IMR-90 (cell line): ENCODE measurements at regions not wholly inside any gene's neighbourhood (a gene's known extent, or its start where the extent isn't known, plus 50 kb on each side); places are given as distances from the start of the nearest gene placed in this dataset.

Source experiments
- ATAC-seq: fragments of 200-7000 bp; cut with Tn5 transposase; 2 replicates; pipeline ENCODE4 v1.9.1; 2020; ENCODE audit warnings: low read depth, mild to moderate bottlenecking, moderate library complexity
- BruUV-seq: library from RNA; stranded (reverse); fragments of 400-500 nt; replicated peaks from 2 replicates; lab custom pipeline; 2021; lab: Mats Ljungman, UMichigan
- CTCF ChIA-PET: fragments of 300-600 bp; formaldehyde crosslinking; extraction: SDS; loops from one replicate; lab custom pipeline; 2021; ENCODE audit warnings: antibody characterized with exemption; lab: Yijun Ruan, JAX
- POLR2A ChIA-PET: fragments of 300-600 bp; sonication (Branson Sonifier 250); formaldehyde crosslinking; loops from one replicate; lab custom pipeline; 2022; ENCODE audit warnings: antibody characterized with exemption; ENCODE audit not compliant: unreplicated experiment; lab: Charles Lee
- DNase-seq: peaks from one replicate; pipeline ENCODE4 v3.0.0; 2013
- H2AFZ ChIP-seq: replicated peaks from 2 replicates; pipeline ENCODE3; 2013; ENCODE audit warnings: low read length, mild to moderate bottlenecking; ENCODE audit not compliant: poor library complexity
- H2AK5ac ChIP-seq: 2 replicates; pipeline ENCODE4 v1.6.1; 2013; ENCODE audit warnings: low read depth, low read length, inconsistent platforms
- H2AK9ac ChIP-seq: replicated peaks from 2 replicates; pipeline ENCODE3; 2013; ENCODE audit warnings: mild to moderate bottlenecking, low read depth, low read length, moderate library complexity; ENCODE audit not compliant: poor library complexity
- H2BK120ac ChIP-seq: 2 replicates; pipeline ENCODE4 v1.6.1; 2013; ENCODE audit warnings: low read depth, low read length, inconsistent platforms
- H2BK15ac ChIP-seq: 3 replicates; pipeline ENCODE4 v1.6.1; 2013; ENCODE audit warnings: low read depth, low read length, inconsistent platforms
- H2BK20ac ChIP-seq: 2 replicates; pipeline ENCODE4 v1.6.1; 2013; ENCODE audit warnings: low read depth, mild to moderate bottlenecking, inconsistent platforms, low read length, moderate library complexity
- H2BK5ac ChIP-seq: 2 replicates; pipeline ENCODE4 v1.6.1; 2013; ENCODE audit warnings: mild to moderate bottlenecking, low read depth, low read length, inconsistent platforms; ENCODE audit not compliant: poor library complexity, severe bottlenecking
- H3K14ac ChIP-seq: replicated peaks from 2 replicates; pipeline ENCODE4 v1.6.1; 2013; ENCODE audit warnings: low read depth, low read length, inconsistent platforms
- H3K18ac ChIP-seq: 2 replicates; pipeline ENCODE4 v1.6.1; 2013; ENCODE audit warnings: low read depth, low read length, control low read depth
- H3K23ac ChIP-seq: 2 replicates; pipeline ENCODE4 v1.6.1; 2013; ENCODE audit warnings: low read depth, low read length, inconsistent platforms
- H3K27ac ChIP-seq: 2 replicates; pipeline ENCODE4 v1.5.1; 2013; ENCODE audit warnings: mild to moderate bottlenecking, control low read depth, low read length; ENCODE audit not compliant: insufficient read depth
- H3K27me3 ChIP-seq: 2 replicates; pipeline ENCODE4 v1.6.1; 2013; ENCODE audit warnings: low read length; ENCODE audit not compliant: control insufficient read depth, insufficient read depth
- H3K36me3 ChIP-seq: 2 replicates; pipeline ENCODE4 v1.6.1; 2013; ENCODE audit warnings: low read length, mixed read lengths; ENCODE audit not compliant: control insufficient read depth, insufficient read depth
- H3K4ac ChIP-seq: 2 replicates; pipeline ENCODE4 v1.6.1; 2013; ENCODE audit warnings: low read depth, low read length, inconsistent platforms
- H3K4me1 ChIP-seq: 2 replicates; pipeline ENCODE4 v1.6.1; 2013; ENCODE audit warnings: low read length, mixed read lengths; ENCODE audit not compliant: control insufficient read depth, insufficient read depth
- H3K4me2 ChIP-seq: 2 replicates; pipeline ENCODE4 v1.6.1; 2013; ENCODE audit warnings: low read depth, mild to moderate bottlenecking, control low read depth, low read length, moderate library complexity
- H3K4me3 ChIP-seq: 2 replicates; pipeline ENCODE4 v1.5.1; 2013; ENCODE audit warnings: low read depth, mild to moderate bottlenecking, control low read depth, low read length, moderate library complexity; ENCODE audit not compliant: insufficient read depth
- H3K56ac ChIP-seq: 2 replicates; pipeline ENCODE4 v1.6.1; 2013; ENCODE audit warnings: low read length, inconsistent platforms; ENCODE audit not compliant: insufficient read depth; ENCODE audit errors: extremely low read depth
- H3K79me1 ChIP-seq, 2 experiments: 2 replicates each; pipeline ENCODE4 v1.6.1; 2013; ENCODE audit warnings: low read length in 2 of 2, inconsistent platforms in 1 of 2, low read depth in 1 of 2
- H3K9ac ChIP-seq: 2 replicates; pipeline ENCODE4 v1.6.1; 2013; ENCODE audit warnings: low read depth, low read length, control low read depth
- H3K9me1 ChIP-seq: 2 replicates; pipeline ENCODE4 v1.6.1; 2013; ENCODE audit warnings: low read length, inconsistent platforms; ENCODE audit not compliant: insufficient read depth
- H3K9me3 ChIP-seq: 2 replicates; pipeline ENCODE4 v1.6.1; 2013; ENCODE audit warnings: low read length; ENCODE audit not compliant: control insufficient read depth, insufficient read depth
- H4K20me1 ChIP-seq: 2 replicates; pipeline ENCODE4 v1.6.1; 2013; ENCODE audit warnings: low read length, inconsistent platforms; ENCODE audit not compliant: insufficient read depth
- H4K5ac ChIP-seq: 2 replicates; pipeline ENCODE4 v1.6.1; 2013; ENCODE audit warnings: mild to moderate bottlenecking, low read depth, low read length, control low read depth
- H4K8ac ChIP-seq, 2 experiments: 2 replicates each; pipeline ENCODE4 v1.6.1; 2013; ENCODE audit warnings: low read depth in 2 of 2, low read length in 2 of 2, control low read depth in 1 of 2, inconsistent platforms in 1 of 2
- H4K91ac ChIP-seq: 2 replicates; pipeline ENCODE4 v1.6.1; 2013; ENCODE audit warnings: low read depth, low read length, inconsistent platforms; ENCODE audit not compliant: insufficient read depth
- BHLHE40 ChIP-seq: fragments of 150-350 bp; IDR thresholded peaks from 2 replicates; pipeline ENCODE4 v1.6.1; 2016; ENCODE audit warnings: mild to moderate bottlenecking, low read depth, low read length
- CEBPB ChIP-seq: IDR thresholded peaks from 2 replicates; pipeline ENCODE4 v1.6.1; 2012; ENCODE audit warnings: low read depth, low read length, improper control_type of control experiment
- CHD1 ChIP-seq: IDR thresholded peaks from 2 replicates; pipeline ENCODE4 v1.6.1; 2012; ENCODE audit warnings: low read depth, low read length, improper control_type of control experiment
- MAZ ChIP-seq: IDR thresholded peaks from 2 replicates; pipeline ENCODE4 v1.6.1; 2012; ENCODE audit warnings: low read depth, mild to moderate bottlenecking, low read length, improper control_type of control experiment, moderate library complexity, borderline replicate concordance
- RFX5 ChIP-seq: IDR thresholded peaks from 2 replicates; pipeline ENCODE4 v1.8.0; 2012; ENCODE audit warnings: low read depth, mild to moderate bottlenecking, low read length, moderate library complexity
- SMC3 ChIP-seq: fragments of 150-350 bp; IDR thresholded peaks from 2 replicates; pipeline ENCODE4 v1.6.1; 2016; ENCODE audit warnings: low read depth, mild to moderate bottlenecking, antibody characterized with exemption, low read length, moderate library complexity
- WGBS, 2 experiments: methylation state at CpG; one replicate each; pipeline versions ENCODE4 v1.1.5 to v1.1.7; 2013; ENCODE audit warnings: missing lambda C conversion rate in 2 of 2; ENCODE audit not compliant: insufficient read length in 1 of 2; ENCODE audit errors: extremely low coverage in 2 of 2; 5-methylcytosine and 5-hydroxymethylcytosine counted together
- dilution Hi-C: fragments of 300-500 bp; cut with HindIII; formaldehyde crosslinking; loops from one replicate; pipeline ENCODE4 v1.14.3; 2018; ENCODE audit warnings: low sequenced_read_pairs; ENCODE audit not compliant: unreplicated experiment
- in situ Hi-C: fragments of 300-500 bp; cut with MboI; formaldehyde crosslinking; loops from 3 replicates; pipeline ENCODE4 v1.14.3; 2019; ENCODE audit warnings: low sequenced_read_pairs, inconsistent platforms, mixed read lengths
- intact Hi-C: fragments of 100-400 bp; cut with micrococcal nuclease; formaldehyde crosslinking; loops from 2 replicates; pipeline ENCODE4 v1.10.0; 2022
- TF ChIP-seq, protein P1 (sequence below): fragments of 150-350 bp; IDR thresholded peaks from 2 replicates; pipeline ENCODE4 v1.6.1; 2016; ENCODE audit warnings: low read depth, mild to moderate bottlenecking, low read length, moderate library complexity, borderline replicate concordance

DNA sequence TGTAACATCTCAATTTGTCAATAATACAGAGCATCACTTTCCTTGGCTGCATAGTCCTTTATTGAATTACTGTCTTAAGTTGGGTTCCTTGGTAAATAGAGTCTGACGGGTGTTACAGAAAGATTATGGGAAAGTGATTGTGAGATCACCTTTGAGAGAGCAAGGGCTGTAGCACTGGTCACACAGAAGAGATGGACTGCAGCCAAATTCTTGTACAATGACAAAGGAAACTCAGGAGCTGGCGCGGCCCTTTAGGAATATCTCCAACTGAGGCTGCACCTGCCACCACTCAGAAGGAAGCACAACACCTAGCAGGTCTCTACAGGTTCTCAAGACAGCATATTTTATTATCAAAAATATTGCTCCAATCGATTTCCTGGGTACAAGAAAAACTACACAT, 350.0 kb upstream of the ISL1 start:
- no peak for DNase-seq
- H3K18ac ChIP-seq, result no peak overlapping the region
- no peak overlapping the region for H2BK20ac ChIP-seq
- H2BK5ac ChIP-seq, result no peak overlapping the region
- H3K4me2 ChIP-seq, result no peak overlapping the region
- 40% methylated on average over 1 of the region's 4 CpGs; no CpG with 5 or more reads in 1 of the 2 experiments for WGBS, 2 experiments
- H4K5ac ChIP-seq, result no peak overlapping the region
- dilution Hi-C loops (no loop called here), intact Hi-C loops (no loop called here), in situ Hi-C loops (no loop called here)
- H4K91ac ChIP-seq, result no peak overlapping the region
- BruUV-seq, result no TSS peak
- no peaks in the 10 kb centered on the region for H3K4me1 ChIP-seq
- no peak overlapping the region for H3K14ac ChIP-seq
- no peak for ATAC-seq
- H3K36me3 ChIP-seq, result no peaks in the 10 kb centered on the region
- no peak overlapping the region for H2AK9ac ChIP-seq
- no peak overlapping the region for H2AFZ ChIP-seq
- no peak overlapping the region for H2BK15ac ChIP-seq
- POLR2A ChIA-PET, result no interaction called here
- no peaks in the 10 kb centered on the region for H3K27me3 ChIP-seq
- no peak overlapping the region for H3K4ac ChIP-seq
- CTCF ChIA-PET, result no interaction called here
- no peak overlapping the region for H2AK5ac ChIP-seq
- H3K23ac ChIP-seq, result no peak overlapping the region
- H3K9me1 ChIP-seq, result no peaks in the 10 kb centered on the region
- no peaks in the 10 kb centered on the region for H4K20me1 ChIP-seq
- no peak overlapping the region for H3K9ac ChIP-seq
- no peak overlapping the region for H3K56ac ChIP-seq
- no peaks in the 10 kb centered on the region for H3K79me1 ChIP-seq
- TF ChIP-seq SMC3 (no peak), MAZ (no peak), CHD1 (no peak), BHLHE40 (no peak), RFX5 (no peak), CEBPB (no peak)
- TF ChIP-seq, protein P1, sequence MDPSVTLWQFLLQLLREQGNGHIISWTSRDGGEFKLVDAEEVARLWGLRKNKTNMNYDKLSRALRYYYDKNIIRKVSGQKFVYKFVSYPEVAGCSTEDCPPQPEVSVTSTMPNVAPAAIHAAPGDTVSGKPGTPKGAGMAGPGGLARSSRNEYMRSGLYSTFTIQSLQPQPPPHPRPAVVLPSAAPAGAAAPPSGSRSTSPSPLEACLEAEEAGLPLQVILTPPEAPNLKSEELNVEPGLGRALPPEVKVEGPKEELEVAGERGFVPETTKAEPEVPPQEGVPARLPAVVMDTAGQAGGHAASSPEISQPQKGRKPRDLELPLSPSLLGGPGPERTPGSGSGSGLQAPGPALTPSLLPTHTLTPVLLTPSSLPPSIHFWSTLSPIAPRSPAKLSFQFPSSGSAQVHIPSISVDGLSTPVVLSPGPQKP, result no peak
- no peak overlapping the region for H4K8ac ChIP-seq
- no peaks in the 10 kb centered on the region for H3K9me3 ChIP-seq
- H3K27ac ChIP-seq, result no peak overlapping the region
- H2BK120ac ChIP-seq, result no peak overlapping the region
- no peak overlapping the region for H3K4me3 ChIP-seq
